ENCODE measurements at regions not wholly inside any gene's neighbourhood (a gene's known extent, or its start where the extent isn't known, plus 50 kb on each side); places are given as distances from the start of the nearest gene placed in this dataset.

- H3K9me3 ChIP-seq (ENCODE audit: low read depth, low read length, poor library complexity, severe bottlenecking): no peaks in the 10 kb centered on the region
- intact Hi-C loops (cut with micrococcal nuclease; ENCODE audit: unreplicated experiment): no loop called here
- H3K27ac ChIP-seq (ENCODE audit: low read depth, low read length, poor library complexity, severe bottlenecking): no peak overlapping the region
- no peaks in the 10 kb centered on the region for H3K27me3 ChIP-seq (replicated peaks; ENCODE audit: insufficient read depth, low read depth, low read length, poor library complexity)
- ChIA-PET CTCF (no interaction called here), POLR2A (ENCODE audit: low non-redundant PET) (no interaction called here)
- BruUV-seq (replicated peaks): no TSS peak
- TF ChIP-seq EZH2 (IDR thresholded peaks at IDR 0.05; ENCODE audit: borderline replicate concordance, low read depth, low read length, poor library complexity, severe bottlenecking): no peak
- TF ChIP-seq CTCF (conservative IDR thresholded peaks at IDR 0.05; ENCODE audit: low read depth, low read length): no peak
- DNase-seq (ENCODE audit: low spot score): no peak
- no peak overlapping the region for H3K4me3 ChIP-seq (ENCODE audit: low read depth, low read length, poor library complexity, severe bottlenecking)
- H3K36me3 ChIP-seq (ENCODE audit: insufficient read depth, low read length, poor library complexity, severe bottlenecking): no peaks in the 10 kb centered on the region
- no peaks in the 10 kb centered on the region for H3K4me1 ChIP-seq (ENCODE audit: insufficient read depth, low read length, poor library complexity, severe bottlenecking)
Observed at GRCh38 chr6:97790926-97791590, 508.0 kb upstream of the MMS22L start.

- Histone ChIP-seq H3K4me1 (ENCODE audit: insufficient read depth, low read length, poor library complexity, severe bottlenecking) (no peaks in the 10 kb centered on the region), H3K4me3 (ENCODE audit: low read depth, low read length, poor library complexity, severe bottlenecking) (no peak overlapping the region), H3K27me3 (replicated peaks; ENCODE audit: insufficient read depth, low read depth, low read length, poor library complexity) (no peaks in the 10 kb centered on the region), H3K36me3 (ENCODE audit: insufficient read depth, low read length, poor library complexity, severe bottlenecking) (no peaks in the 10 kb centered on the region), H3K9me3 (ENCODE audit: low read depth, low read length, poor library complexity, severe bottlenecking) (no peaks in the 10 kb centered on the region), H3K27ac (ENCODE audit: low read depth, low read length, poor library complexity, severe bottlenecking) (no peak overlapping the region)
- intact Hi-C loops (cut with micrococcal nuclease; ENCODE audit: unreplicated experiment): no loop called here
- no peak for TF ChIP-seq CTCF (conservative IDR thresholded peaks at IDR 0.05; ENCODE audit: low read depth, low read length)
- TF ChIP-seq EZH2 (IDR thresholded peaks at IDR 0.05; ENCODE audit: borderline replicate concordance, low read depth, low read length, poor library complexity, severe bottlenecking): no peak
- BruUV-seq (replicated peaks): no TSS peak
- DNase-seq (ENCODE audit: low spot score): no peak
- CTCF ChIA-PET: no interaction called here
- POLR2A ChIA-PET (ENCODE audit: low non-redundant PET): no interaction called here
Observed at GRCh38 chr6:97805596-97805995, 522.6 kb upstream of the MMS22L start.

DNA sequence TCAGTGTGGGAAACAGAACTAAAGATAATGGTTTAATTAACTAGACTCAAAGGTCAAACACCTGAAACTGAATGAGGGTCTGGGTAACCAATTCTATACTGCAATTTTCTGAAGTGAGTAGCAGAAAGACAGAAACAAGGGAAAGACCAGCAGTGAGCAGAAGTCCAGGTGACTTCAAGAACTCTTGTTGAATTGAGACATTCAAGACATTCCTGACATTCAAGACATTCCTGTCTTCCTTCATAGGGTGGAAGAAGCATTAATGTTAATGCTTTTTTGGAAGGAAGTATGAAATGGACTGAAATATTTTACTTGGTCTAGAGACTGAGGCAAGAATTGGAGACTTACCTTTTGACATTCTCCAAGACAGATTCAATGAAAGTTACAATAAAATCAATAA, 529.9 kb upstream of the MMS22L start:
- POLR2A ChIA-PET (ENCODE audit: low non-redundant PET): no interaction called here
- no peak for TF ChIP-seq CTCF (conservative IDR thresholded peaks at IDR 0.05; ENCODE audit: low read depth, low read length)
- no peak for TF ChIP-seq EZH2 (IDR thresholded peaks at IDR 0.05; ENCODE audit: borderline replicate concordance, low read depth, low read length, poor library complexity, severe bottlenecking)
- BruUV-seq (replicated peaks): no TSS peak

More for the DNA sequence above, 529.9 kb upstream of the MMS22L start:
- Histone ChIP-seq H3K9me3 (ENCODE audit: low read depth, low read length, poor library complexity, severe bottlenecking) (no peaks in the 10 kb centered on the region), H3K4me3 (ENCODE audit: low read depth, low read length, poor library complexity, severe bottlenecking) (no peak overlapping the region), H3K27me3 (replicated peaks; ENCODE audit: insufficient read depth, low read depth, low read length, poor library complexity) (no peaks in the 10 kb centered on the region), H3K4me1 (ENCODE audit: insufficient read depth, low read length, poor library complexity, severe bottlenecking) (no peaks in the 10 kb centered on the region), H3K27ac (ENCODE audit: low read depth, low read length, poor library complexity, severe bottlenecking) (no peak overlapping the region), H3K36me3 (ENCODE audit: insufficient read depth, low read length, poor library complexity, severe bottlenecking) (no peaks in the 10 kb centered on the region)
- intact Hi-C loops (cut with micrococcal nuclease; ENCODE audit: unreplicated experiment): no loop called here
- DNase-seq (ENCODE audit: low spot score): no peak
- CTCF ChIA-PET: no interaction called here
